GM12878 (cell line): ENCODE measurements at regions not wholly inside any gene's neighbourhood (a gene's known extent, or its start where the extent isn't known, plus 50 kb on each side); places are given as distances from the start of the nearest gene placed in this dataset.

Experiments used
- ATAC-seq: fragments of 200-7000 bp; cut with Tn5 transposase; 3 replicates; pipeline ENCODE4 v1.9.1; 2020; ENCODE audit warnings: mild to moderate bottlenecking, moderate library complexity
- BruUV-seq: library from RNA; stranded (reverse); fragments of 400-500 nt; replicated peaks from 2 replicates; lab custom pipeline; 2021; lab: Mats Ljungman, UMichigan
- CTCF ChIA-PET: fragments of 300-600 bp; sonication (Branson Sonifier 250); formaldehyde crosslinking; extraction: SDS; loops from one replicate; lab custom pipeline; 2021; ENCODE audit warnings: inconsistent platforms; lab: Yijun Ruan, JAX
- POLR2A ChIA-PET: fragments of 350-600 bp; formaldehyde crosslinking; extraction: SDS; loops from one replicate; lab custom pipeline; 2021; ENCODE audit warnings: inconsistent platforms; lab: Charles Lee
- RAD21 ChIA-PET: fragments of 300-600 bp; sonication (Branson Sonifier 250); formaldehyde crosslinking; loops from one replicate; lab custom pipeline; 2023; ENCODE audit warnings: antibody characterized with exemption; ENCODE audit not compliant: unreplicated experiment; lab: Charles Lee
- SMC1A ChIA-PET: fragments of 300-600 bp; sonication (Branson Sonifier 250); formaldehyde crosslinking; loops from one replicate; lab custom pipeline; 2023; ENCODE audit not compliant: unreplicated experiment, uncharacterized antibody; lab: Charles Lee
- DNase-seq: peaks from one replicate; pipeline ENCODE4 v3.0.0-alpha.2; 2011; ENCODE audit warnings: low read depth, low spot score
- FAIRE-seq: peaks from 3 replicates; lab custom pipeline; 2011; peaks lifted over from hg19 to GRCh38; lab: Jason Lieb, UNC
- H2AFZ ChIP-seq: 2 replicates; pipeline ENCODE4 v1.6.0; 2011; ENCODE audit warnings: low read depth, low read length, control low read depth; ENCODE audit not compliant: control insufficient read depth
- H3K27ac ChIP-seq: 2 replicates; pipeline ENCODE4 v1.5.1; 2011; ENCODE audit warnings: control low read depth; ENCODE audit not compliant: control insufficient read depth, insufficient read depth
- H3K27me3 ChIP-seq, 2 experiments: replicated peaks in 1 of 2; 2 replicates each; pipeline versions ENCODE4 v1.6.0 to v1.6.1; 2011; ENCODE audit warnings: low read length in 1 of 2; ENCODE audit not compliant: control insufficient read depth in 2 of 2, insufficient read depth in 2 of 2
- H3K36me3 ChIP-seq, 2 experiments: 2 replicates each; pipeline ENCODE4 v1.5.1; 2011; ENCODE audit warnings: low read length in 1 of 2; ENCODE audit not compliant: control insufficient read depth in 2 of 2, insufficient read depth in 2 of 2
- H3K4me1 ChIP-seq: 2 replicates; pipeline ENCODE4 v1.6.1; 2011; ENCODE audit warnings: mild to moderate bottlenecking, low read length, moderate library complexity, mixed read lengths; ENCODE audit not compliant: control insufficient read depth, insufficient read depth
- H3K4me2 ChIP-seq: 2 replicates; pipeline ENCODE4 v1.6.0; 2011; ENCODE audit warnings: control low read depth; ENCODE audit not compliant: control insufficient read depth, insufficient read depth
- H3K4me3 ChIP-seq: fragments of 200-600 bp; sonication (generic); 2 replicates; pipeline ENCODE4 v1.5.1; 2016
- H3K79me2 ChIP-seq: 2 replicates; pipeline ENCODE4 v1.6.0; 2011; ENCODE audit warnings: low read length; ENCODE audit not compliant: control insufficient read depth, insufficient read depth
- H3K9ac ChIP-seq: 2 replicates; pipeline ENCODE4 v1.8.0; 2011; ENCODE audit warnings: low read length, control low read depth, mixed read lengths; ENCODE audit not compliant: control insufficient read depth, insufficient read depth
- H3K9me3 ChIP-seq: replicated peaks from 3 replicates; pipeline ENCODE4 v1.5.1; 2011; ENCODE audit warnings: mild to moderate bottlenecking, low read length; ENCODE audit not compliant: control insufficient read depth, insufficient read depth
- H4K20me1 ChIP-seq: 2 replicates; pipeline ENCODE4 v1.6.0; 2011; ENCODE audit not compliant: control insufficient read depth, insufficient read depth
- CHD2 ChIP-seq: IDR thresholded peaks from 2 replicates; pipeline ENCODE4 v1.6.1; 2011; ENCODE audit warnings: low read depth, low read length, improper control_type of control experiment, borderline replicate concordance
- CREB1 ChIP-seq: IDR thresholded peaks from 2 replicates; pipeline ENCODE4 v1.6.1; 2012; ENCODE audit warnings: low read depth, mild to moderate bottlenecking, inconsistent platforms
- KLF5 ChIP-seq: fragments of 450-650 bp; IDR thresholded peaks from 2 replicates; pipeline ENCODE4 v1.6.1; 2014; ENCODE audit warnings: mild to moderate bottlenecking; ENCODE audit not compliant: partially characterized antibody
- PAX5 ChIP-seq: IDR thresholded peaks from 2 replicates; pipeline ENCODE4 v1.6.1; 2011; ENCODE audit warnings: low read depth, low read length, borderline replicate concordance
- TBL1XR1 ChIP-seq: IDR thresholded peaks from 2 replicates; pipeline ENCODE4 v1.6.1; 2012; ENCODE audit warnings: low read depth, low read length, improper control_type of control experiment
- WRNIP1 ChIP-seq: IDR thresholded peaks from 2 replicates; pipeline ENCODE4 v1.6.1; 2011; ENCODE audit warnings: low read depth, low read length, improper control_type of control experiment, borderline replicate concordance
- ZNF207 ChIP-seq: fragments of 450-650 bp; IDR thresholded peaks from 2 replicates; pipeline ENCODE4 v1.6.1; 2014; ENCODE audit warnings: antibody characterized with exemption, mild to moderate bottlenecking, borderline replicate concordance
- ZZZ3 ChIP-seq: IDR thresholded peaks from 2 replicates; pipeline ENCODE4 v1.6.1; 2011; ENCODE audit warnings: low read depth; ENCODE audit not compliant: control insufficient read depth, insufficient read length
- WGBS: methylation state at CpG from one replicate; pipeline ENCODE4 v1.1.6; 2016; ENCODE audit warnings: low lambda C conversion rate; ENCODE audit not compliant: insufficient replicate concordance, insufficient coverage; ENCODE audit errors: missing lambda C conversion rate; 5-methylcytosine and 5-hydroxymethylcytosine counted together
- in situ Hi-C: fragments of 300-500 bp; cut with MboI; formaldehyde crosslinking; loops from 9 replicates; pipeline ENCODE4 v1.14.3; 2018; ENCODE audit warnings: mixed read lengths
- intact Hi-C: fragments of 100-400 bp; cut with micrococcal nuclease; formaldehyde crosslinking; loops from one replicate; pipeline ENCODE4 v1.14.2; 2022; ENCODE audit not compliant: unreplicated experiment
- TF ChIP-seq, protein P1 (sequence below): fragments of 450-650 bp; IDR thresholded peaks from 2 replicates; pipeline ENCODE4 v1.6.1; 2016; ENCODE audit warnings: mild to moderate bottlenecking, moderate library complexity, borderline replicate concordance
- TF ChIP-seq, protein P2 (sequence below): IDR thresholded peaks from 2 replicates; pipeline ENCODE4 v1.6.1; 2011; ENCODE audit warnings: mild to moderate bottlenecking, low read depth, low read length, moderate library complexity; ENCODE audit not compliant: insufficient replicate concordance
- TF ChIP-seq, protein P3 (sequence below): fragments of 450-650 bp; IDR thresholded peaks from 2 replicates; pipeline ENCODE4 v1.6.1; 2016; ENCODE audit warnings: mild to moderate bottlenecking
- TF ChIP-seq, protein P4 (sequence below), 3 experiments: IDR thresholded peaks in 2 of 3; conservative IDR thresholded peaks in 1 of 3; 2 replicates each; pipeline ENCODE4 v1.5.1; 2011; ENCODE audit warnings: low read depth in 3 of 3, low read length in 3 of 3, mild to moderate bottlenecking in 3 of 3, control low read depth in 2 of 3, moderate library complexity in 2 of 3, inconsistent platforms in 1 of 3, mixed read lengths in 1 of 3; ENCODE audit not compliant: control insufficient read depth in 2 of 3, insufficient read depth in 1 of 3; ENCODE audit errors: extremely low read depth in 1 of 3

DNA sequence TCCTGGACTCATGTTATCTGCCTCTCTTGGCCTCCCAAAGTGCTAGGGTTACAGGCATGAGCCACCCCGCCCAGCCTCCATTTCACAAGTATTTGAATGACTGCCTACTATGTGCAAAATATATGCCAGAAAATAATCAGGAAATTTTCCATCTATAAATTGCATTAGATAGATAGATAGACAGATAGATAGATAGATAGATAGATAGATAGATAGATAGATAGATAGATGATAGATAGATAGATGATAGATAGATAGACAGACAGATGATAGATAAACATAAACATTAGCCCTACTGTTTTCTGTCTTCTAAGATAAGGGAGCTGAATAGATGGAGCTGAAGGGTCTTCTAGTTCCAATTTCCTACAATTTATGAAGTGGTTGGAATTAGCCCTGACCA, 87.4 kb upstream of the TRIM2 start:
- H3K27ac ChIP-seq: no peak overlapping the region
- H4K20me1 ChIP-seq: no peaks in the 10 kb centered on the region
- peaks cover 8% of the 10 kb centered on the region; the same call in 1 of the 2 replicates for H3K4me1 ChIP-seq
- H3K4me3 ChIP-seq: no peak overlapping the region
- in situ Hi-C loops: no loop called here
- SMC1A ChIA-PET: interaction anchor here (1.4 to 1.9 kb wide), 2 partner anchors 10 to 35 kb away, joined by 5 to 7 read pairs; no protein-coding TSS in a partner anchor
- H3K79me2 ChIP-seq: no peaks in the 10 kb centered on the region
- no peaks in the 10 kb centered on the region for H3K9me3 ChIP-seq
- no peak for ATAC-seq
- DNase-seq: no peak
- 0 out of 2 replicates have a peak overlapping the region, but pooled peaks have one; percentile 77 for H3K4me2 ChIP-seq
- no peaks in the 10 kb centered on the region for H3K36me3 ChIP-seq
- no peak for FAIRE-seq
- H3K27me3 ChIP-seq: peaks cover 0 to 2% of the 10 kb centered on the region in 2 experiments; a peak in 1 of 4 replicates
- no peak overlapping the region for H2AFZ ChIP-seq
- no TSS peak for BruUV-seq
- intact Hi-C loops: loop anchor here (1.0 kb wide), 1 partner anchor 30 kb away; no protein-coding TSS in a partner anchor
- POLR2A ChIA-PET: no interaction called here
- WGBS: 91% methylated on average over 1 of the region's 1 CpG
- CTCF ChIA-PET: interaction anchor here (0.7 to 1.4 kb wide), 4 partner anchors 10 to 267 kb away, joined by 3 to 11 read pairs (median 4); no protein-coding TSS in a partner anchor
- no peak overlapping the region for H3K9ac ChIP-seq
- RAD21 ChIA-PET: interaction anchor here (2.8 kb wide), 1 partner anchor 10 kb away, joined by 11 read pairs; no protein-coding TSS in a partner anchor
- TF ChIP-seq, protein P1, sequence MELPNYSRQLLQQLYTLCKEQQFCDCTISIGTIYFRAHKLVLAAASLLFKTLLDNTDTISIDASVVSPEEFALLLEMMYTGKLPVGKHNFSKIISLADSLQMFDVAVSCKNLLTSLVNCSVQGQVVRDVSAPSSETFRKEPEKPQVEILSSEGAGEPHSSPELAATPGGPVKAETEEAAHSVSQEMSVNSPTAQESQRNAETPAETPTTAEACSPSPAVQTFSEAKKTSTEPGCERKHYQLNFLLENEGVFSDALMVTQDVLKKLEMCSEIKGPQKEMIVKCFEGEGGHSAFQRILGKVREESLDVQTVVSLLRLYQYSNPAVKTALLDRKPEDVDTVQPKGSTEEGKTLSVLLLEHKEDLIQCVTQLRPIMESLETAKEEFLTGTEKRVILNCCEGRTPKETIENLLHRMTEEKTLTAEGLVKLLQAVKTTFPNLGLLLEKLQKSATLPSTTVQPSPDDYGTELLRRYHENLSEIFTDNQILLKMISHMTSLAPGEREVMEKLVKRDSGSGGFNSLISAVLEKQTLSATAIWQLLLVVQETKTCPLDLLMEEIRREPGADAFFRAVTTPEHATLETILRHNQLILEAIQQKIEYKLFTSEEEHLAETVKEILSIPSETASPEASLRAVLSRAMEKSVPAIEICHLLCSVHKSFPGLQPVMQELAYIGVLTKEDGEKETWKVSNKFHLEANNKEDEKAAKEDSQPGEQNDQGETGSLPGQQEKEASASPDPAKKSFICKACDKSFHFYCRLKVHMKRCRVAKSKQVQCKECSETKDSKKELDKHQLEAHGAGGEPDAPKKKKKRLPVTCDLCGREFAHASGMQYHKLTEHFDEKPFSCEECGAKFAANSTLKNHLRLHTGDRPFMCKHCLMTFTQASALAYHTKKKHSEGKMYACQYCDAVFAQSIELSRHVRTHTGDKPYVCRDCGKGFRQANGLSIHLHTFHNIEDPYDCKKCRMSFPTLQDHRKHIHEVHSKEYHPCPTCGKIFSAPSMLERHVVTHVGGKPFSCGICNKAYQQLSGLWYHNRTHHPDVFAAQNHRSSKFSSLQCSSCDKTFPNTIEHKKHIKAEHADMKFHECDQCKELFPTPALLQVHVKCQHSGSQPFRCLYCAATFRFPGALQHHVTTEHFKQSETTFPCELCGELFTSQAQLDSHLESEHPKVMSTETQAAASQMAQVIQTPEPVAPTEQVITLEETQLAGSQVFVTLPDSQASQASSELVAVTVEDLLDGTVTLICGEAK: no peak
- TF ChIP-seq TBL1XR1: no peak
- TF ChIP-seq WRNIP1: no peak
- no peak for TF ChIP-seq PAX5
- no peak for TF ChIP-seq ZNF207
- TF ChIP-seq, protein P2, sequence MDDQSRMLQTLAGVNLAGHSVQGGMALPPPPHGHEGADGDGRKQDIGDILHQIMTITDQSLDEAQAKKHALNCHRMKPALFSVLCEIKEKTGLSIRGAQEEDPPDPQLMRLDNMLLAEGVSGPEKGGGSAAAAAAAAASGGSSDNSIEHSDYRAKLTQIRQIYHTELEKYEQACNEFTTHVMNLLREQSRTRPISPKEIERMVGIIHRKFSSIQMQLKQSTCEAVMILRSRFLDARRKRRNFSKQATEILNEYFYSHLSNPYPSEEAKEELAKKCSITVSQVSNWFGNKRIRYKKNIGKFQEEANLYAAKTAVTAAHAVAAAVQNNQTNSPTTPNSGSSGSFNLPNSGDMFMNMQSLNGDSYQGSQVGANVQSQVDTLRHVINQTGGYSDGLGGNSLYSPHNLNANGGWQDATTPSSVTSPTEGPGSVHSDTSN: no peak
- TF ChIP-seq, protein P3, sequence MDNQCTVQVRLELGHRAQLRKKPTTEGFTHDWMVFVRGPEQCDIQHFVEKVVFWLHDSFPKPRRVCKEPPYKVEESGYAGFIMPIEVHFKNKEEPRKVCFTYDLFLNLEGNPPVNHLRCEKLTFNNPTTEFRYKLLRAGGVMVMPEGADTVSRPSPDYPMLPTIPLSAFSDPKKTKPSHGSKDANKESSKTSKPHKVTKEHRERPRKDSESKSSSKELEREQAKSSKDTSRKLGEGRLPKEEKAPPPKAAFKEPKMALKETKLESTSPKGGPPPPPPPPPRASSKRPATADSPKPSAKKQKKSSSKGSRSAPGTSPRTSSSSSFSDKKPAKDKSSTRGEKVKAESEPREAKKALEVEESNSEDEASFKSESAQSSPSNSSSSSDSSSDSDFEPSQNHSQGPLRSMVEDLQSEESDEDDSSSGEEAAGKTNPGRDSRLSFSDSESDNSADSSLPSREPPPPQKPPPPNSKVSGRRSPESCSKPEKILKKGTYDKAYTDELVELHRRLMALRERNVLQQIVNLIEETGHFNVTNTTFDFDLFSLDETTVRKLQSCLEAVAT: no peak
- no peak for TF ChIP-seq KLF5
- TF ChIP-seq CHD2: no peak
- TF ChIP-seq ZZZ3: no peak
- TF ChIP-seq CREB1: no peak
- TF ChIP-seq, protein P4, sequence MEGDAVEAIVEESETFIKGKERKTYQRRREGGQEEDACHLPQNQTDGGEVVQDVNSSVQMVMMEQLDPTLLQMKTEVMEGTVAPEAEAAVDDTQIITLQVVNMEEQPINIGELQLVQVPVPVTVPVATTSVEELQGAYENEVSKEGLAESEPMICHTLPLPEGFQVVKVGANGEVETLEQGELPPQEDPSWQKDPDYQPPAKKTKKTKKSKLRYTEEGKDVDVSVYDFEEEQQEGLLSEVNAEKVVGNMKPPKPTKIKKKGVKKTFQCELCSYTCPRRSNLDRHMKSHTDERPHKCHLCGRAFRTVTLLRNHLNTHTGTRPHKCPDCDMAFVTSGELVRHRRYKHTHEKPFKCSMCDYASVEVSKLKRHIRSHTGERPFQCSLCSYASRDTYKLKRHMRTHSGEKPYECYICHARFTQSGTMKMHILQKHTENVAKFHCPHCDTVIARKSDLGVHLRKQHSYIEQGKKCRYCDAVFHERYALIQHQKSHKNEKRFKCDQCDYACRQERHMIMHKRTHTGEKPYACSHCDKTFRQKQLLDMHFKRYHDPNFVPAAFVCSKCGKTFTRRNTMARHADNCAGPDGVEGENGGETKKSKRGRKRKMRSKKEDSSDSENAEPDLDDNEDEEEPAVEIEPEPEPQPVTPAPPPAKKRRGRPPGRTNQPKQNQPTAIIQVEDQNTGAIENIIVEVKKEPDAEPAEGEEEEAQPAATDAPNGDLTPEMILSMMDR (IDR thresholded peaks at IDR 0.05 in 2 of 3, conservative IDR thresholded peaks at IDR 0.05 in 1 of 3; ENCODE audit: control insufficient read depth in 2 of 3, extremely low read depth in 1 of 3, insufficient read depth in 1 of 3, low read depth in 3 of 3, low read length in 3 of 3): no peak
